Activated CD8-positive, alpha-beta memory T cell treated with anti-CD3 and anti-CD28 coated beads, Interleukin-2, amount 50 U/mL, for 4 hours (primary cell): ENCODE measurements at regions not wholly inside any gene's neighbourhood (a gene's known extent, or its start where the extent isn't known, plus 50 kb on each side); places are given as distances from the start of the nearest gene placed in this dataset.
"Not testable (repeated sequence)": the region's sequence is repeated elsewhere in the genome, so short reads cannot be mapped to it uniquely, and the experiment has no call there.

Experiments
- DNase-seq: peaks from one replicate; pipeline ENCODE4 v3.0.0-alpha.2; 2020

DNA sequence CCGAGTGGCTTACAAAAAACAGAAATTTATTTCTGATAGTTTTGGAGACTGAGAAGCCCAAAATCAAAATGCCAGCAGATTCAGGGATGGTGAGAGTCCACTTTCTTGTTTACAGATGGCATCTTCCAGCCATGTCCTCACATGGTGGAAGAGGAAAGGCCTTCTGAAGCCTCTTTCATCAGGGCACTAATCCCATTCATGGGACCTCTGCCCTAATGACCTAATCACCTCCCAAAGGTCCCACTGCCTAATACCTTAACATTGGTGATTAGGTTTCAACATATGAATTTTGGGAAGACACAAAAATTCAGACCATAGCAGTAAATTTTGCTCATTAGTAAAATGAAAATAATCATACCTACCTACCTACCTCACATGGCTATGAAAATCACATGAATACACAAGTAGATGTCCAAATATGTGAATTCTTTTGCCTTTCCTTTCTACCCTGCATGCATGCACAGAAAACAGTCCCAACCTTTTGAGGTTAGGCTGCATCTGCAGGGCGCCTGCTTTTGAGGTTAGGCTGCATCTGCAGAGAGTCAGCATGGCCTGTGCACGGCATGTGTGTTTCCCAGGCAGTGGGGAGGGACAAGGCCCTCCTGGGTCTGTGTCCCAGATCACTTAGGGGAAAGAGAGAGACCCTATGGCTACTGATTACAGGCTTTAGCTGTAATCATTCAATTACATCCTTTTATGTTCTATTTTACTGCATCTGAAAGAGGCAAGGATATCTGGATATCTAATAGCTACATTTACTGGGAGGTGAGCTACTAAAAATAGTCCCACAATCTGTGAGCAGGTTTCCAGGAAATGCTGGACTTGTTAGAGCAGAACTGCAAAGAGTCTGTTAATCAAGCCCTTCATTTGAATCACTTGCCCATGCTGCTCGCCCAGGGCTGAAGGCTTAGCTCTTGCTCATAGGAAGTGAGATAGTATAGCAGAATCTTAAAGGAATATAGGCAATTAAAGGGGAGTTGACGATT is 497.7 kb upstream of the MARCKS start:
- DNase-seq, result no peak

DNA sequence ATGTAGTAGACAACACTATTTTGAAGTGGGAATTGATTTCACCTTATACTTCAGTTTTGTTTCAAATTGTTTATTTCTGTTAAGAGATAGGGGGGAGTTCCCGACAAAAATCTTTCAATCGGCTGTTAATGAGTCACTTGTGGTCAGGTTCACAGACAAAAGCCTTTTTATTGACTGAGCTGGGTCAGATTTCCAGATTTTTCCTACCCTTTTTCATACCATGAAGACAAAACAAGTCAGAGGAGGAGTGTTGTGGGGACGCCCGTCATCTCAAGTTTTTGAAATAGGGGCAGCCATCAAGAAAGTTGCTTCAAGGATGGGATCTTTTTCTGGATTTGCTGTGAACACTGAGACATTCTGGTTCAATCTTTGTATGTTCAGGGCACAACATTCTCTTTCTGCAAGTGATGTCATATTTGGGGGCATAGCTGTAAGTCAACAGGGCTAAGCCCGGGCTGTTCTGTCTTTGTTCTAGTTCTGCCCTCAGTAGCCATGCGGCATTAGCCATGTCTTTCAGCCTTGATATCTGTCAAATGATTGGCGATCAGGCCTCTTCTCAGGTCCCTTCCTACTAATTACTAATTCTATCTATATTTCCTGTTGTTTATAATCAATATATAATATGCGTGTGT is 496.0 kb upstream of the MARCKS start:
- no peak for DNase-seq

DNA sequence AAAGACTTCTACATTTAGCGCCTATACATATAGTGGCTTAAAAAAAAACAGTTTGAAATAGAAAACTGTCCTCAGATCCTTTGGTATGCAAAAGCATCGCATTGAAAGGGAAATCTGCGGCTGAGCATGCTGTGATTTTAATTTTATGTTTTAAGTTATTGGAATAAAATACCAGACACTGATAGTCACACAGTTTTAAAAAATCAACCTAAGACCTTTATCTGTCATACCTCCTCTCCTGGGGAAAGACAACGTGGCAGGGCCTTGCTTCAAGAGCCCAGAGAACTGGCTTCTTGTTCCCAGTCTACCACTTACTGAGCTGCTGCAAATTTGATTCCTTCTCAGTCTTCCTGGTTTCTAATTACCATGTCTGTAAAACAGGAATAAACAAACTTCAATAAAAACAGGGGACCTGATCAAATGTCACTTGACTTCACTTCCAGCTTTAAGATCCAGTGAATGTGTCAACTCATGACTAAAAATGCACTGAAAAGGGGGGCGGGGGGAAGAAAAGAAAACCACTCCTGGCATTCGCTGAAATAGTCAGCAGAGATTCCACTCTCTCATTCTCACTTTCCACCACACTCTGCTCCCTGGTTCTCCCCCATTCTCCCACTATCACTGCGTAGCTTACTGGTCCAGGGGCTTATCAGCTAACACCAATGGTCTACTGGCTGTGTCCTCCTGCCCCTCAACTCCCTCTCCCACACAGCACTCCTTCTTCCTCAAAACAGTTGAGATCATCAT is 494.7 kb upstream of the MARCKS start:
- no peak for DNase-seq

DNA sequence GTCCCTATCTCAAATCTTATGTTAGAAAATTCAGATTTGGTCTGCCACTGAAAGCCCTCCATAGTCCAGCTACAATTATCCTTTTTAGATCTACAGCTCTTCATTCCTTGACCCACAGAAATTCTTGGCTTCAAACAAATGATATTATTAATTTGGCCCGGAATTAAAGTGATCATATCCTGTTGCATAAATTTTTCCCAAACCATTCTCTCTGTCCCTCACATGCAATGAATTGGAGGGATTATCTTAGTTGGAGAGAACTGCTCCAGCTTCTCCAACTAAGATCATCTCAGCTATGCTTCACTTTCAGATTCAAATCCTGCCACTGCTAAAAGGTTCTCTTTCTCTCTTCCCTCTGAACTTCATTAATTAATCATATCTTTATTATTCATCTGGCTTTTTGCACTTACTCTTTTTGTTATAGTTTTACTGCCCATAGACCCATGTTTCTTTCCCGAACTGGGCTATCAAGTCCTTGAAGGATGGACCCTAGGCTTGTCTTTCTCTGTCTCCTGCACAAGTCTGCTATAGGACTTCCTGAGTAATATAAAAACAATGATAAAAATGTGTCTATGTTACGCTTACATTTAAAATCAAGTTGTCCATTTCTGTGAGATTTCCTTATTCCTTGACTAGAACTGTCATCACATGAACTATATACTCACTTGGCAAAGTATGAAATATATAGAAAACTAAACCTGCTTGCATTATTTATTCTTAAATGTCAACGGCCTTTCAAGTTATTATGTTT is 493.9 kb upstream of the MARCKS start:
- no peak for DNase-seq

DNA sequence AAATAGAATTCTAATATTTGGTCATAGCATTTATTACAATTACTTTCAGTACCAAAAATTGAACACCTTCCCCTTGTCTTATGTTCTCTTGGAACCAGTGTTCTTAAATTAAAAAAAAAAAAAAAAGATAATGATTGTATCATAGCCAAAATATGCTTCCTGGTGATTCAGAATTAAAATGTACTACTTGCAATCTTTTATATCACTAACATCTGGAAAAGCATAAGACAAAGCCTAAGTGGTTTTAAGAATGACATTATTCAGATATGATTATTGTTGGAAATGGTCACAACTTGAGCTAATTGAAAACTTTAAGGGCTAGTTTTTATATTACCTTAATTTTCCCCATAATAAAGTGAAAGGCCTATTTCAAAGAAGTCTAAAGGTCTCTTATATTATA is 493.3 kb upstream of the MARCKS start:
- no peak for DNase-seq

DNA sequence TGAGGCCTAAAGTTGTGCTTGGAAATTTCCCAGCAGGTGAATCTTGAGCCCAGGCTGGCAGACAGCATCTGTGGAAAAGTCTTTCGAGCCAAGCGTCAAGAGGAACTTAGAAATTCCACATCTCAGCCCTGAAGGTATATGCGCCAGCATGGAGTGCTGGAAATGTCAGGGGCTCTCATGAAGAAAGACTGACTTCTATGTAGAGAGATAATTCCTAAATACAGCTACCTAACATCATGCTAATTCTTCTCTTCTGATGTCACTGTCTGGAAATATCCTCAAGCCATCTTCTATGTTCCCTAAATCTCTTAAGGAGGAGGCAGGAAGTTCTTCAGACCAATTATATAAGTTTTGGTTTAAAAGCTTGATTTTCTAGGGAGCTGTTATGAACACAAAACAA is 492.4 kb upstream of the MARCKS start:
- no peak for DNase-seq

DNA sequence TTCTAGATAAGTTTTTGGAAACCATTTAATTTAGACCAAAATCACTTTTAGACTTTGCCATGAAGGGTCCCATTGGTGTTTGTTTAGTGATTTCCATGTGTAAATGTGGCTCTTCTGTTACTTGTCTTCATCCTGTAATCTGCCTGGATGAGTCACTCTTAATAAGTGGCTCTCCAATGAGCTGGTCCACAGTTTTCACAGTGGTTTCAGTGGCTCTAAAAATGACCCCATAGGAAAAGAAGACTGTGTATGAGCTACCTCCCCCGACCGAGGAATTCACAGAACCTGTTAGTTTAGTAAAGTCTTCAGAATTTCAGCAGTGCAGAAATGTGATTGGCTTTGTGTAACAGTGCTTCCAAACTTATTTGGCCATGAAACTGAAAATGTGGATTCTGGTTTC is 492.0 kb upstream of the MARCKS start:
- DNase-seq, result no peak

DNA sequence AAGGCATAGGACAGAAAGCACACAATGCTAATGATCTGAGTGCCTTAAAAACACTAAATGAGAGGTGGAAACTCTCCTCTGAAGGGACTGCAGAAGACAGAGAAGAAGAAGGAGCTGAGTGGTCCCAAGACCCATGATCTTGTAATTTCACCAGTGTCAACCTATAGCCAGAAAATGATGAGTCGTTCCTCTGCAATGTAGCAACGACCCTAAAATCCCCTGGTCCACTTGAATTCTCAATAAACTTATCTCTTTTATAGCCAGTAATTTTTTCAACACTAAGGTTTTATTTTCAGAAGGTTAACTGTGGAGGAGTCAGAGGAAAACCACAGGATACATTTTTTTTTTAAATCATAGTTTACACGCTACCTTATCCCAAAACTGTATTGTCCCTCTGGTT is 490.6 kb upstream of the MARCKS start:
- no peak for DNase-seq

DNA sequence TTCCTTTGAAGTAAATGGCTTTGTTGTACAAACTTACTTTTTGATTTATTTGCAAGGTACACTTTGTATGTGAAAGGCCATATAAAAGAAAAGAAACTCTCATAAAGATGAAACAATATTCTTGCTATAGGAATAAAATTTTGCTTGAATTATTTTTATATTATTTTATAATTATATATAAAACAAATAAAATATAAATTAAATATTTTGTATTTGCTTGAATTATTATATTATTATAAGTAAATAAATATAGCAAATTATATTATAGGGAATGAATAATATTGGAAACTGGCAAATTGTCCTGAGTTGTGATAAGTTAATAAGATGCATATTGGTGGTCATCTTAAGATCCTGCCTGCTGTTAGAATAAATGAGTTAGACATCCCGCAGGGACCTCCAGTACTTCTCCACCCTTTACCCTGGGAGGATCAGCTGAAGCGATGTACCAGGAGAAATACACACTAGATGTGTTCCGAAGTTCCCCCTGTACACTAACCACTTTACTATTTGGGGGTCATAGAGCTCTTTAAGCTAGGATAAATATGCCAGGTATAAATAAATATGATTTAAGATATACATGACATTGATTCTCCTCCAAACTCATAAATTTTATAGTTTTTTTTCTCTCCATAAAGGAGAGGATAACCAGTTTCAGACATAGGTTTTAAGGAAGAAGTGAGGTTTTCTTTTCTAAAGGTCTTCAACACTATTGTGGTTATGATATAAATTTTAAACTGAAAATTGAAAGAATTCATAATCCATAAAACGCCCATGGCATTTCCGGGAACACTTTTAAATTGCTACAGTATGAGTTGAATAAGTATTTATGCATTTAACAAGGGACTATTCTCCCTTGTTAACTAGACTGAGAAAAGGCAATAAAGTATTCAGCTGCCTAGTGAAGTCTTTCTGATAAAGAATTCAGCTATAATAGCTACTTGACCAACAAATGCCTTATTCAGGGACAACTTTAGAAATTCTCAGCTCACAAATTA is 486.3 kb upstream of the MARCKS start:
- DNase-seq, result no peak

DNA sequence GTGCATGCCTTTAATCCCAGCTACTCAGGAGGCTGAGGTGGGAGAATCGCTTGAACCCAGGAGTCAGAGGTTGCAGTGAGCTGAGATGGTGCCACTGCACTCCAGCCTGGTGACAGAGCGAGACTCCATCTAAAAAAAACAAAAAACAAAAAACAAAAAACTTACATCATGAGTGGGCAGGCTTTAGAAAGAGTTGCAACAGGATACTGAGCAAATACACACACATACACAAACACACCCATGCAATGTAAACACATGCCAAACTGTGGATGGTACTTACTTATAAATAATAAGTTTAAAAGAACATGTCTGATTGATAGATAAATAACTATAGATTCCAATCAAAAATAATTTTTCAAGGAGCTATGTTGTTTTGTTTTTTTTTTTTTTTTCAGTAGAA is 481.7 kb upstream of the MARCKS start:
- DNase-seq, result not testable (repeated sequence)

DNA sequence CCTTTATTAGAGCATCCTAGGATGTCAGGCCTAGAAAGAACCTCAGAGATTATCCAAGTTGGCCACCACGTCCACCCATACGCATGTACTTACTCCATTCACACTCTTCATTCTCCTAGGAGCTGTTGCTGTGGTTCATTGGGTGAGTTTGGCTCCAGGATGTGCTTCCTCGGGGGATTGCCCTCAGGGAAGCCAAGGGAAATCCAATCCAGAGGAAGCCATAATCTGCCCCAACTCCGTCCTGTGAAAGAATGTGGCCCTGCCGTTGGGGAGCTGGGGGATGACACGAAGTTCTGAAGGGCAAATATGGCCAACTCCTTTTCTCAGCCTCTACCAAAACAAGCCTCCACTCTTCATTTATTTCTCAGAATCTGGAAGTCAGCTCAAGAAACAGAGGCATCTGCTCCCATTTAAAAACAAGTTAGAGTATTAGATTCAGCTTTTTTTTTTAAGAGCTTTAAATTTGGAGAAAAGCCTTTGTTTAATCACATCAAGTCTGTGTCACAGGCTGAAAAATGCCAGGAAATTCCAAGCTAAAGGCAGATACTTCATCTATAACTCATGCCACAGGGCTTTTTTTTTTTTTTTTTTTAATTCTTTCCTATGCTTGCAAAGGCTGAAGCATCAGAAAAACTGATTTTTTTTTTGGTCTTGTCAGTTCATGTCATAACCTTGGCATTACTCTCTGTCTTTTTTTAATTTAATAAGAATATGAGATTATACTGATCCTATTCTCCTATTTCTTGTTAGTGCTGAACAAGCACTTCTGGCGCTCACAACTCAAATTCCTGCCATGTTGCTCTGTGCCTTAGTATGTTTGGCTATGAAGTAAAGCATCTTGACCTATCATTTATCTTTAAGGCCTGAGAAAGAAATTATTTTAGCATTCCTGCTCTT is 480.9 kb upstream of the MARCKS start:
- DNase-seq, result no peak

DNA sequence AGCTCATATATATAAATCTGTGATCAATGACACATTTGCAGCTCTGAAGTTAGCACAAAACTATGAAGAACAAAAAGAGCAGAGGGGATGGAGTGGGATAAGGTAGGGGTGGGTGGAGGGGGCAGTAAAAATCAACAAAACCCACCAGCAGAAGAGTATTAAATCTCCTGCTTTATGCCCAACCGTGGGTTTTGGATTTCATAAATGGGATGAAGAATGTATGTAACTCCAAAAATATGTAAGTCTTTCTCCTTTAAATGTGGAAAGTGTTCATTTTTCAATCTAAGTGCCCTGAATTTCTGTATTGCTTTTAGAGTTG is 480.3 kb upstream of the MARCKS start:
- no peak for DNase-seq

DNA sequence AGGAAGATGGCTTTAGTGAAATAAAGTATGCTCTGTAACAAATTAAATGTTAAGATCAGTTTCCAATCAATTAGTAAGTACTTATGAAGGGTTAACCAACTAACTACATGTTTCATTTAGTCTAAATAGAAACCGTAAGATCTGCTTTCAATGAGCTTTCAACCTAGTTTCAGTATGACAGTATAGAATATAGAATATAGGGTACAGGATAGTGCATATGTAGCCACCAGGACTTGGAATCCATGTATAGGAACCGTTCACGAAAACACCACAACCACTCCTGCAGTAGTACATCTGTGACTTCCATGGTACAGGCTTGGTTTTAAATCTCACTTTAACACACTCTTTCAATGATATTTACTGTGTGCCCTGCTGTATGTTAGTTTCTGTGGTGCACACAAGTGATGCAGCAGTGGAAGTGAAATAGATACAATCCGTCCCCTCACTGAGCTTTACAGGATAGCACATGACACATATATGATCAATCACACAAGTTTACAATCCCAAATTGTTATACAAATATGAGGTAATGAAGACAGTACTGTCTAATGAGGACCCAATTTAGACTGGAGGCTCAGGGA is 479.7 kb upstream of the MARCKS start:
- DNase-seq, result no peak

DNA sequence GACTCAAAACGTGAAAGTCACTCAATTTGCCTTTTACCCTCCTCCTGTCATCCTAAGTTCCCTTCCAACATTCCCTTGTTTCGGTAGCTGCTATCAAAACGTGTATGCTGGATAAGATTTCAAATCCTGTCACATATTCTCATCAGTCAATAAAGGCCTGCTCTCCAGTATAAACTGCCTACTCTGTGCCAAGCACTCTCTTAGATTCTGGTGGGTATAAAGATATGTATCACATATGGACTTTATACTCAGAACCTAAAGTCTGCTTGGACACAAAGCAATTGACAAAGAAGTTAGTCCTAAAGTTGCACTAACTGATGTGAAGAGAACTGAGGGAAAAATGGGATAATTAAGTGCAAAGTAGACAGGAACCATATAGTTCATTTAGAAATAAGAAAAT is 476.6 kb upstream of the MARCKS start:
- no peak for DNase-seq

DNA sequence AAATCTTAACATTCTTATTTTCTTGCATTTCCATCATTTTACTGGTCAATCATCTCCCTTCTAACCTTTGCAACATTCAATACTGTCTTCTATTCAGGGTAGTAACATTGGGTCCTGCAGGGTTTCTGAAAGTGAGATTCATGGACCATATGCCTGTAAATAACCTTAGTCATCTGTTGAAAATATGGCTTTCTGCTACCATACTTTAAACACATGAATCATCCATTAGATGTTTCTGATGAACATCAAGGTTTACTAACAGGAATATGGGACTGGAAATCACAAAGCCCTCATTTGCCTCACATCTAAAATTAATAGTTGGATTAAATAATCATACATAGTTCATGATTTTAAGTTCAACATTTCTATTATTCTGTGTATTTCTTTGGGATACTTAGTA is 475.9 kb upstream of the MARCKS start:
- DNase-seq, result no peak

DNA sequence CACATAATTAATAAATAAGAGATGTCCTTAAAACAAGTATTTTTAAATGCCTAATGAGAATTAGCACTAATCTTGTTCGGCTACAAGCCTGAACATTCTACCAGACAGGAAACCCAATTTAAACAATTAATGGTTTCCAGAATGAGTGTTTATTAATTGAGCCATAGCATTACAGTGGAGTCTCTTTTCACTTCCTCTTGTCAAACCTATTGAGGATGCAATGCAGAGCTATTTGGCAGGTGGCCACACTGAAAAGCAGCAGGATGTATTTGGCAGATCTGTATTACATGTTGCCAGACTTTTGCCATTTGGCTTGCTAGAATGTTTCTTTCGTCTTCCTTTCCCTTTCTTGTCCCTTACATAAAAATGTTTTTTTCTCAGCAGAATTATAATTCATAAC is 475.2 kb upstream of the MARCKS start:
- DNase-seq, result no peak

DNA sequence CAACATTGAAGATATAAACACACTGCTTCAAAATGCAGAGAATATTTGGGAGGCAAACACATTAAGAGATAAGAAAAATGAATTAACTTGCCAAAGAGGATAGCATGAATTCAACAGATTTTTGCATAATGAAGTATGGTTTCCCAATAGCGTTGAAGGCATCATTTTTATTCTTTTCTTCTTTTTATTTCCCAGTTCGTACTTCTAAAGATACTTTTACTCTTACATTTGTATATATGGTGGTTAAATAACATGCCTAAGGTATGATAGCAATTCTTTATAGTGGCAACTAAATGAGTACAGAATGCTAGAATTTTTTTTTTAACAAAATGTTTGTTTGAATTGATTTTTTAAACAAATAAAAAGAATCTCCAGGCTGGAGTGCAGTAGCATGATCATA is 473.4 kb upstream of the MARCKS start:
- DNase-seq, result no peak

DNA sequence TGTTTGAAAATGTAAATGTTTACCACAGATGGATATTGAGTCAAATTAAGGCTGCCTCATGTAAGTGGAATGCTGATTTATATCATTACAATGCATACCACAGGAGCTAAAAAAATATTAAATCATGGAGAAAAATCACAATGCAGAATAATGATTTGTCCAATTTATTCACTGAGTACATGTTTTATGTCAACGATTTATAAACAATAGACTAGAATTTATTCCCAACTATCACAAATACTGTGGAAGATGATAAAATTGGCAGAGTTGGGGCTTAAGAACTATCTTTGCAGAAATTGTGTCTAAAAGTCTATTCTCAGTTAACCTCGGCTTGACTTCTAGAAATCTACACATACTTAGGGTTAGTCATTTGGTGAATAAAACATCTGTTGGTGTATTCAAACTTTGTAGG is 472.1 kb upstream of the MARCKS start:
- DNase-seq, result no peak

DNA sequence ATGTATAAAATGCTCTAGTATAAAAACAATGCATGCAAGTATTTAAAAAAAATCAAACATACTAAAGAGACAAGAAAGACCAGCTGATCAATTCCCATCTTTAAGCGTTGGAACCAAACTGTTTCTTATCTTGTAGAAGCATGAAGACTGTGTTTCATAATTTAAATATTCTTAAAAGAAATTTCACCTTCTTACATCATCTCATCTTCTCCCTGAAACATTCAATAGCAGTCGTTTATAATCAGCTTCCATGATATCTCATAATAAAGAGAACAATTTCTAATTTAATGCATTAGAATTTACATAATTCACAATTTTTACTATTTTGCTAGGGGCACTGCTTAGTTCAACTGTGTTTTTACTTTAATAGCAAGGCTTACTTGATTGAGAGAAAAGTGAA is 468.1 kb upstream of the MARCKS start:
- DNase-seq, result no peak

DNA sequence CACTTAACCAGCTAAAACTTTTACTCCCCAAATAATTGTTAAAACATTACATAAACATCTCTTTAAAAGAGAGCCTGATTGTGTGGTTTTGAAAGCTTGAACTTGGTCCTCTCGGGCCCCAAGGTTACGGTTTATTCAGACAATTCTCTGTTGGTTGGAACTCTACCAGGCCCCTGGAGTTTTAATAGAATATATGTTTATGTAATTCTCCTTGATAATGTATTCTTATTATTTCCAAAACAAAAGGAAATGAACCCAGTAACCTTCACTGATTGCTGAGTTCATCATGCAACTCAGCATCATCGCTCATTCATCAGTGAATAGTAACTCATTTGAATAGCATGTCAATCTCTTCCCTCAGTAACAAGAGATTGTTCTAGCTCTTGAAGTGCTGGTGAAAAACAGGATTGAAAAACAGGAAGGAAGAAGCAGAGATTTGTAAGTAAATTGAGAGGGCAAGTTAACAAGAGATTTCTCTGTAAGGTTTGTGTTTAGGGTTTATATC is 464.5 kb upstream of the MARCKS start:
- DNase-seq, result no peak
